ENCODE measurements at regions not wholly inside any gene's neighbourhood (a gene's known extent, or its start where the extent isn't known, plus 50 kb on each side); places are given as distances from the start of the nearest gene placed in this dataset.

- TF ChIP-seq POLR2AphosphoS5 (IDR thresholded peaks at IDR 0.05; ENCODE audit: borderline replicate concordance, low read depth, low read length) (no peak), EZH2 (IDR thresholded peaks at IDR 0.05) (no peak)
These were observed 60.9 kb upstream of the CCBE1 start for GRCh38 chr18:59758106-59758505.

Data from SK-N-MC (cell line).